A172 (cell line): ENCODE measurements at regions not wholly inside any gene's neighbourhood (a gene's known extent, or its start where the extent isn't known, plus 50 kb on each side); places are given as distances from the start of the nearest gene placed in this dataset.

Experiments used
- DNase-seq: peaks from one replicate; pipeline ENCODE4 v3.0.0-alpha.2; 2015; ENCODE audit warnings: low spot score

DNA sequence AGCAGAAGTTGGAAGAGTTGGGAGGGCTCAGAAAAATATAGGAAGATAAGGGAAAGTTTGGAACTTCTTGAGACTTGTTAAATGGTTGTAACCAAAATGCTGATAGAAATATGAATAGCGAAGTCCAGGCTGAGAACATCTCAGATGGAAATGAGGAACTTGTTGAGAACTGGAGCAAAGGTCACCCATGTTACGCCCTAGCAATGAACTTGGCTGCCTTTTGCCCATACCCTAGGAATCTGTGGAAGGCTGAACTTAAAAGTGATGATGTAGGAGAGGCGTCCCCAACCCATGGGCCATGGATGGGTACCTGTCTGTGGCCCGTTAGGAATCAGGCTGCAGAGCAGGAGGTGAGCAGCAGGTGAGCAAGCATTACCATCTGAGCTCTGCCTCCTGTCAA is 347.8 kb downstream of the ARL4A start:
- no peak for DNase-seq

DNA sequence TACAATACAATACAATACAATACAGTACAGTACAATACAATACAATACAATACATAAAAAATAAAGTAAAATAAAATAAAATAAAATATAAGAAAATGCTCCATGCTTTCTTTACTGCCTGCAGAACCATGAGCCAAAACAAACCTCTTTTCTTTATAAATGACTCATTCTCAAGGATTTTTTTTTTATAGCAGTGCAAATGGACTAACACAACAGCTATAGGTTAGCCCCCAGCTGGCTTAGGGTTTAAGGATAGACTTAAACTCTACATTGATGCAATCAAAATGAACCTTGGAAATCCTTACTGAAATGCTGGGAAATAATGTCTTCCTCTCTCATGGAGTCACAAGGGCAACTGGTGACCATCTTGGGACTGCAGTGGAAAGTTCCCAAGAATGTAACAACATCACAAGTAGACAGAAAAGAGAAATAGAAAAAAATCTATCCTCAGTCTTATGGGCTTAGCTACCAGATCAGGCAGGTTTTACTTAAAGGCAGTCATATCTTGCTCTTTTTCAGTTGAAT is 348.9 kb downstream of the ARL4A start:
- DNase-seq = peak; percentile 22

DNA sequence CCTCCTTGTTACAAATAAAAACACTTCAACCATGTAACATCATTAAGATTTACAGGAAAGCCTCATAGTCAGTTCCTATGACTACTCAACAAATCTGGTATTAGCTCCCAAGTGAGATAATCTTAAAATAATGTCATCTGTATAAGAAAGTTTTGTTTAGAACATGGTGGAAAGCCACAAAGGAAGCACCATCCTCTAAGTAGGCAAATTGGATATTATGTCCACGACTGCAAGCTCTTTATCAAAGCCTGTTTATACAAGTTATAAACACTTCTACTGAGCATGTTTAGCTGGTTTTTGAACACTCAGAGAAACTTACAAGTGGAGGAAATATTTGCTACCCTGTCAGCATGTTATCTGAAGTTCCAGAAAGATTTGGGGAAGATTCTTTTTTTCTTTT is 349.8 kb downstream of the ARL4A start:
- DNase-seq = no peak

DNA sequence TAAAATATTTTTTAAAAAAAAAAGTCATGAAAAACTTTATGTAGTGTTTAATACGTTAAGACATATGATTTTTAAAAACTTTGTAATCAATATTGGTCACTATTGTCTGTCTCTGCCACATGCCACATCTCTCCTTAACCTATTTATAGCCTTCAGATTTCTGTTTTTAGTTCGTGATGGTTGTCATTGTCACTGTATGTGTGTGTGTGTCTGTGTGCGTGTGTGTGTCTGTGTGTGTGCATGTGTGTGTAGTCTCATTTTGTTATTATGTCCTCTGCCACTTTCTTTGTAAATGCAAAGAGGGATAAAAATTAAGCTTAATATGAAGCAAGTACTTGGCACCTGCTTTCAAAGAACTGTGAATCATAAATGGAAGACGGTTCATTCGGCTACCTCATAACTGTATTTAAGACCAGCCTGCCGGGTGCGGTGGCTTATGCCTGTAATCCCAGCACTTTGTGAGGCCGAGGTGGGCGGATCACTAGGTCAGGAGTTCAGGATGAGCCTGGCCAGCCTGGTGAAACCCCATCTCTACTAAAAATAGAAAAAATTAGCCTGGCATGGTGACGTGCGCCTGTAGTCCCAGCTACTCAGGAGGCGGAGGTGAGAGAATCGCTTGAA is 354.0 kb downstream of the ARL4A start:
- no peak for DNase-seq

DNA sequence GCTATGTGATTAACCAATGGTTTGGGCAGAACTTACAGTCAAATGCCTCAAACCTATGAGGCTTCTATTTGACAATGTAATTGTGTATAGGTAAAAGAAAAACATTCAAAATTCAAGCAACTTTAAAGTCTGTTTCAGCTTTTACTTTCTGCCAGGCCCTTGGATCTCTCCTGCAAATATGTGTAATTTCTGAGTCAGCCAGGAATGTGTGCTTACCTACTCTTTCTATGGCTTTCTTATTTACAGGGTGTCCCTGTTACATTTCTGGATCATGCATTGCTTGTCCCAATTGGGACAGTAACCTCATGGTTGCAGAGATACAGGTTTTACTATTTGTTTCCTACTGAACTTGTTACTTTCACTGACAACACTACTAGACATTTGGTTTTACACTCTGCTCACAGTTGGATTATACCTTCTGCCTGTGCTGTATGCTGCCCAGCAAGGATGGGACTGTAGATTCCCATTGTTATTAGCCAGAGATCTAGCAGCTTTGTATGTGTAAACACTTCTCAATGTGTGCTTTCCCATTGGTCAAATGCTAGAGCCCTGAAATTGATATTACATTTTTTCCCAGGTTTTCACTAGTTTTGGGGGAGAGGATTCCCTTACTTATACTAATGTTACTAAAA is 355.3 kb downstream of the ARL4A start:
- DNase-seq = peak; percentile 33

GRCh38 chr7:13044309-13044708 is 356.9 kb downstream of the ARL4A start:
- DNase-seq = no peak

DNA sequence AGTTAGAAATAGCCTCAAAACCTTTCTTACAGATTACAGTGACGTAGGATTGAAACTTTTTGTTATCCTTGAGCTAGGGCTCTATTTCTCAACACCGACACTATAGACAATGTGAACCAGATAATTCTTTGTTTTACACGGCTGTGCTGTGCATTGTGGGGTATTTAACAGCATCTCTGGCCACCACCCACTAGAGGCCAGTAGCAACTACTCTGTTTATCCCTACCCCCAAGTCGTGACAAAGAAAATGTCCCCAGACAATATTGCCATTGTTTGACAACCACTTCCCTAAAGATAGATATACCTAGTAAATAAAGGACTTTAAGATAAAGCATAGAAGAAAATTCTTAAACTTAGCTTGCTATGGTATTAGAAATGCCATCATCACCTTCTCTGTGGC is 359.6 kb downstream of the ARL4A start:
- DNase-seq = no peak

DNA sequence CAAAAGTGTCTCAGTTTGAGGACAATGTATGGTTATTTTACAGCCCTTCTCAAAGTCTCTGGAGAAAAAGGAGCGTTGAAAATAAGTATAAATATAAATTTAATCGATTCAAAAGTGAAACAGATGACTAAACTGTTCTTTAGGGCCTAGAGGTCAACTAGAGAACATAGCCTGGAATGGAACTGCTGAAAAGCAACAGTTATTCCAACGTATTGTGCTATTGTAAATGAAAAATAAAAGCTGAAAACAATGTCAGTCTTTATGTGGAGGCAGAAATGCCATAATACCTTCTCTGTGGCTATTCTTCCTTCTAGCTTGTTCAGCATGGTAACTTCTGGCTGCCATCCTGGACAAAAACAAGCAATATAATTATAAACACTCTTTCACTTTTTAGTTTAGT is 362.5 kb downstream of the ARL4A start:
- no peak for DNase-seq

DNA sequence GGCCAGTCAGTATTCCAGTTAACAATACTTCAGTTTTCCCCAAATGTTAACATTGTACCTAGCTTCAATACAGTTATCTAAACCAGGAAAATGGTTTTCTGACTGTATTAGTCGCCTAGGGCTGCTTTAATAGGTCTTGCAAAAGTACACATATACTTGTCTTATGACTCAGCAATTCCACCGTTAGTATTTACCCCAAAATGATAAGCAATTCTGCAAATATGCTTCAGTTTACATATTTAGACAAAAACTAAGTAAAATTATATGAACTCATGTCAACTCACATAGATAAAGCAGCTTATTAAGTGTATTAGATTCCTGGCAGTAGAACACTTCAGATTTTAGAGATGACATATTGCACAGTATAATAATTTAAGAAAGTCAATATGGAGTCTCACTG is 363.3 kb downstream of the ARL4A start:
- DNase-seq = peak; percentile 33

- DNase-seq = no peak
These were observed 368.4 kb downstream of the ARL4A start for GRCh38 chr7:13055732-13056368.

DNA sequence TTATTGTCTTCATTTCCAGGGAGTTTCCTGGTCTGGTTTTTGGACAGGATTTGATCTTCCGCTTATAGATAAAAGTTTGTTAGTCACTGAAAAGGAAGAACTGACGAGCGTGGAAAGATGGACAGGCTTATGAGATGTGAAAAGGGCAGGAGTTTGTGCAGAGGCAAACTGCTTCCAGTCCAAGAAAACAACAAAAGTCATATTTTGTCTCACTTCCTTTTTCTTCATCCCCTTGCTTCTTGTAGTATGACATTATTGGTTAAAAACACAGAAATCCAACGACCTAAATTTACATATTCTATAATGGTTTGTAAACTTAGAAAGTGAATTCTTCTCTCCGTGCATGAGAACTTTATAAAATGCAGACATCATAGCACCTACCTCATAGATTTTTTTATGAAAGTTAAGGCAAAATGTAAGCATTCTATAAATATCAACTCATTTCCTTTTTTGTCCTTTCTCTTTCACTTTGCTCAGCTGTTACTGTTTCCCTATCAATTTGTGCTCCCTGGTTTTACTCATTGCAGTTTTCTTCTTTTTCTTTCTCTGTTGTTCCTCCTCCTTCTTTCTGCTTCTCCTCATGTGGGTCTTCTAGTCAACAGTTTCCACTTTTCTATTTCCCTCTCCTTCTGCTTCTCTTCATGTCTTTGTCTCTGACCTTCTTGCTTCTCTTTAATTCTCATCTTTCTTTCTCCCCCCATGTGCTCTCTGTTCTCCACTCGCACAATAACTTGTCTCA is 370.2 kb downstream of the ARL4A start:
- no peak for DNase-seq

DNA sequence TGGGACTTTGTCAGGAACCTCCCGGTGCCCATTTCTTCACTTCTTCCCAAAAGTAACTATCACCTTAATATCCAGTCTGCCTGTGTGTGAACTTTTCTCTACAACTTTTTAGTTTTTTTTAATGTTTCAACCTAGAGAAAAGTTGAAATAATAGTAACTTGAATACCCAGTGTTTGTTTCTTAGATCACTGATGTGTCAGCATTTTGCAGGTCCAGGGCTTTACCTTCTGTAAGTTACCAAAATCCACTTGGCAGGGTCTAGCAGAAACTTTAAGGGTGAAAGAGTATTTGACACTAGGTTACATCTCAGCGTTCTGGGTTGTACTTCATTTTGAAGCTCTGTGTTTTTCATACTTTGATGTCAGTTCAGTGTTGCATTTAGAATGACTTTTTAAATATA is 372.7 kb downstream of the ARL4A start:
- DNase-seq = no peak

- no peak for DNase-seq
These were observed 373.7 kb downstream of the ARL4A start for GRCh38 chr7:13061115-13061514.

DNA sequence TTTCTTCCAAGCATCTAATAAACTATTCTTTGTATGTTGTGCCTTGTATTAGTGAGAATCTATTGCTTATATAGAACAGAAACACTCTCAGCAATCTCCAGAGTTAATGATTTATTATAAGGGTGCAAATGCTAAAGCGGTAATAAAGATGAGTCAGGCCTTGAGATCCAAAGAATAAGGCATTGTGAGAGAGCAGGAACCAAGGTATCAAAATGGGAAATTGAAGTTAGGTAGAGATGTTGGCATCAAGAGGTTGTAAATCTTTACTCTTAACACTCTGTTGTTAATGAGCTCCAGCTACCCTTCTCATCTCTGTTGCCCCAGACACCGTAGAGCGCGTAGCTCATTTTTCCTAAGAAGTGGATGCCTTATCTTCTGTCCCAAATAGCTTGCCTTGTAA is 375.2 kb downstream of the ARL4A start:
- no peak for DNase-seq

GRCh38 chr7:13067036-13067435 is 379.6 kb downstream of the ARL4A start:
- no peak for DNase-seq

GRCh38 chr7:13068032-13068431 is 380.6 kb downstream of the ARL4A start:
- no peak for DNase-seq

DNA sequence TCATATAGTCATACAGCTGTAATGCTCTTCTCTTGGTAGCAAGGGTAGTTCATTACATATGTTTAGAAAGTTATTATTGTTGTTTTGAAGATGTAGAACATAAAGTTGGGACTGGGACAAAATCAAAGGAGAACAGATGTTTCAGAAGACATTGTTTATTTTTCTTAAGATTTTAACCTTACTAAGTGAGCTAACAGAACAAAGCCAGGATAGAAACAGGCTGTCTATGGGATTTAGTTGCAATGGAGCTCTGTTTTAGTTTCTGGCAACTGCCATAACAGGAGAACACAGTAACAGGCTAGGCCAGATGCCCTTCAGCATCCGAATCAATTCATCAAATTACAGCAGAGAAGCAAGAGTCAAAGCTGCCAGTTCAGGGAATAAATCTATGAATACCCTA is 382.4 kb downstream of the ARL4A start:
- DNase-seq = no peak

DNA sequence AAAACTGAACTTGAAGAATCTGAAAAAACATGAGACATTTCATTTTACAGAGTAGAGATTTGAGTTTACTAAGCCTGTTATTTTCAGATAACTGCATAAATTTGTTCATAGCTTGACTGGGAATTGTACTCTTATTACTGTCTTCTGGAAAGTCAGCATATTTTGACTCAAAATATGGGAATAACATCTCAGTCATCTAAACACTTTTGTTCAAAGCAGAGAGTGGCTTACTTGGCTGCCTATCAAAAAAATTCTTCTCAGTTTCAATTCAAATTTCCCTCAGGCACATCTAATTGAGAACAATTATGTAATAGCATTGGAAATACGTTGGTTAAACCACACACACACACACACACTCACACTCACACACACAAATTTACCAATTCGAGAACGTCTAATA is 384.6 kb downstream of the ARL4A start:
- no peak for DNase-seq

DNA sequence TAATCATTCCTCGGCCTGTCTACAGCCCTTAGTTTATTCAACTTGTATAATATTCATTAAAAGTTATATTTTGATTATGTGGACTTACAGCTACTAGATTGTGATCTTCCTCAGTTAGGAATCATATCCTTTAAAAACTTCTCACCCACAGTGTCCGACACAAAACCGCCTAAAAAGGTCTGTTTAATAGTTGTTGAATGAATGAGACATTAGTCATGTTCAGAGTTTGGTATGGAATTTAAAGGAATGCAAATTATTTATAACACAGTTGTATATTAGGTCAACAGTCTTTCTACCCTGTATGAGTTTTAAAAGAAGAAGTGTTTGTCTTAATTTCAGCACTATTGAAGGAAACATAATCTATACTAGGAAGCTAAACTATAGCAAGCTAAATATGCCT is 390.0 kb downstream of the ARL4A start:
- DNase-seq = peak; percentile 64

GRCh38 chr7:13078105-13078504 is 390.7 kb downstream of the ARL4A start:
- DNase-seq = no peak

DNA sequence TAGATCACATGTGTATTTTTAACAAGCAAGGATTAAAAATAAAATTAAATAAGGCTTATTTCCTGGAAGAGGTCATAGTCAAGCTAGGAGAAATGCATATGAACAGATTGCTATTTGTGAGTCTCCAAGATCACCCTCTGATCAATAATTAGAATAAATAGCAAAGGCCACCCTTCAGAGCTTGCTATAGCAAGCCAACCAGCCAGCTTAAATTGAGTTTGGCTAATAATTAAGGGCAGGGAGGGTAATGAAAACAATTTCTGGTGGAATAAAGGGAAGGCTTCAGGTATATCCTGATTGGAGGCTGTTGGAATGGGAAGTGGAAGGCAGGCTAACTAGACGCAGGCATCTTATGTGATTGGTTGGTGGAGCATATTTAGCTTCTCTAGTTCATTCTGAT is 403.5 kb downstream of the ARL4A start:
- no peak for DNase-seq

- DNase-seq = no peak
These were observed 404.7 kb downstream of the ARL4A start for GRCh38 chr7:13091974-13092707.
